ENCODE measurements at regions not wholly inside any gene's neighbourhood (a gene's known extent, or its start where the extent isn't known, plus 50 kb on each side); places are given as distances from the start of the nearest gene placed in this dataset.

GRCh38 chr13:33662392-33662791 is 155.6 kb upstream of the RFC3 start:
- DNase-seq (ENCODE audit: low spot score) (no peak), ATAC-seq (no peak)
- Mint-ChIP-seq H3K9me3 (peaks cover 7% of the 10 kb centered on the region), H3K27me3 (ENCODE audit: low read depth) (no peaks in the 10 kb centered on the region), H3K4me1 (no peaks in the 10 kb centered on the region), H3K36me3 (no peaks in the 10 kb centered on the region), H3K4me3 (no peak overlapping the region), H3K27ac (no peak overlapping the region)
- ChIA-PET POLR2A (no interaction called here), CTCF (no interaction called here)
- TF ChIP-seq RELA (CRISPR knock-in tag; IDR thresholded peaks at IDR 0.05; ENCODE audit: borderline replicate concordance) = no peak
- no peak for TF ChIP-seq JAZF1 (CRISPR knock-in tag; IDR thresholded peaks at IDR 0.05)
- no peak for TF ChIP-seq MAX (CRISPR knock-in tag; IDR thresholded peaks at IDR 0.05)
- no peak for TF ChIP-seq GTF2I (CRISPR knock-in tag; conservative IDR thresholded peaks at IDR 0.05)
- no peak for TF ChIP-seq ZBTB21 (CRISPR knock-in tag; IDR thresholded peaks at IDR 0.05; ENCODE audit: borderline replicate concordance)
- no peak for TF ChIP-seq FOXK1 (CRISPR knock-in tag; IDR thresholded peaks at IDR 0.05)
- TF ChIP-seq OVOL2 (CRISPR knock-in tag; IDR thresholded peaks at IDR 0.05; ENCODE audit: borderline replicate concordance) = no peak
- TF ChIP-seq AR (CRISPR knock-in tag; IDR thresholded peaks at IDR 0.05) = no peak
- no peak for TF ChIP-seq ZNF219 (CRISPR knock-in tag; IDR thresholded peaks at IDR 0.05; ENCODE audit: borderline replicate concordance)
- TF ChIP-seq ESRRA (CRISPR knock-in tag; IDR thresholded peaks at IDR 0.05; ENCODE audit: borderline replicate concordance) = no peak
- no peak for TF ChIP-seq ZNF263 (CRISPR knock-in tag; IDR thresholded peaks at IDR 0.05; ENCODE audit: low read depth)
- TF ChIP-seq NFYB (CRISPR knock-in tag; conservative IDR thresholded peaks at IDR 0.05; ENCODE audit: low read depth) = no peak
- no peak for TF ChIP-seq E2F5 (CRISPR knock-in tag; IDR thresholded peaks at IDR 0.05)
- TF ChIP-seq NFE2L1 (CRISPR knock-in tag; IDR thresholded peaks at IDR 0.05) = no peak
- TF ChIP-seq TEAD1 (CRISPR knock-in tag; IDR thresholded peaks at IDR 0.05) = no peak
- no peak for TF ChIP-seq ZNF532 (CRISPR knock-in tag; IDR thresholded peaks at IDR 0.05; ENCODE audit: borderline replicate concordance)
- TF ChIP-seq GRHL2 (CRISPR knock-in tag; IDR thresholded peaks at IDR 0.05; ENCODE audit: insufficient replicate concordance, severe bottlenecking) = no peak
- no peak for TF ChIP-seq CBFB (CRISPR knock-in tag; IDR thresholded peaks at IDR 0.05; ENCODE audit: low read depth)
- TF ChIP-seq USF2 (CRISPR knock-in tag; IDR thresholded peaks at IDR 0.05) = no peak
- no peak for TF ChIP-seq AFF4 (CRISPR knock-in tag; IDR thresholded peaks at IDR 0.05; ENCODE audit: borderline replicate concordance)
